ENCODE measurements at regions not wholly inside any gene's neighbourhood (a gene's known extent, or its start where the extent isn't known, plus 50 kb on each side); places are given as distances from the start of the nearest gene placed in this dataset.
"Not testable (repeated sequence)": the region's sequence is repeated elsewhere in the genome, so short reads cannot be mapped to it uniquely, and the experiment has no call there.

DNA sequence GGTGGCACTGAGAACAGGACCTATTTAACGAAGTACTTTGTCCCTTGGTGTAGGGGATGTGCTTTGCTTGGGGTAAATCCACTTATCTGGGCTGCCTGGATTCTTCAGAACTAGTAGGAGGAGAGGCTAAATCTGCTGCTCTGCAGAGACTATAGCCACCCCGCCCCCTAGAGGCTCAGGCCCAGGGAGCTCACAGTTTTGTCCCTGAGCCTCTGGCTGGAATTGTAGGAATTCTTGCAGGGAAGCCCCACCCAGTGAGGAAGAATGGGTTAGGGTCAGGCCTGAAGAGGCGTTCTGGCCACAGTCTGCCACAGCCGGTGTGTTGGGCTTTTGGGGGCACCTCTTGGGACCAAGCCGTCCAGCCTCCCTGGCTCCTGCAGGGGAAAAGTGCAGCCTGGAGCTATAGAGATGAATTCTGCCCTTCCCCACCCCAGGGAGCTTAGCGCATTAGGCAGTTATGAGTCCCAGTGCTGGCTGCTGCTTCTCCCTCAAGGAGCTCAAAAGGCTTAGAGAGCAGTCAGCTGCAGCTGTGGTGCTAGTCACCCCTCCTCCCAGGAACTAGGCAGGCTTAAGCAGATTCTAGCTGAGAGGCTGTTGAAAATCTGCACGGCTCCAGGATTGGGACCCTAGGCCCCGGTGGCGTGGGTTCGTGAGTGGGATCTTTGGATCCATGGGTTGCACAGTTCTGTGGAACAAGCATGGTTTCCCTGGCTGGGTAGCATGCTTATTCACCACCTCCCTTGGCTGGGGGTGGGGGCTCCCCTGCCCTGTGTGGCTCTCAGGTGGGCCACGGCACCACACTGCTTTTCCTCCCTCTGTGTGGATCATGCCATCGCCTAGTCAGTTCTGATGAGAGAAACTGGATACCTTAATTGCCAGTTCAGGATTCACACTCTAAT is 237.4 kb upstream of the TOM1L1 start:
- TF ChIP-seq, protein P1, sequence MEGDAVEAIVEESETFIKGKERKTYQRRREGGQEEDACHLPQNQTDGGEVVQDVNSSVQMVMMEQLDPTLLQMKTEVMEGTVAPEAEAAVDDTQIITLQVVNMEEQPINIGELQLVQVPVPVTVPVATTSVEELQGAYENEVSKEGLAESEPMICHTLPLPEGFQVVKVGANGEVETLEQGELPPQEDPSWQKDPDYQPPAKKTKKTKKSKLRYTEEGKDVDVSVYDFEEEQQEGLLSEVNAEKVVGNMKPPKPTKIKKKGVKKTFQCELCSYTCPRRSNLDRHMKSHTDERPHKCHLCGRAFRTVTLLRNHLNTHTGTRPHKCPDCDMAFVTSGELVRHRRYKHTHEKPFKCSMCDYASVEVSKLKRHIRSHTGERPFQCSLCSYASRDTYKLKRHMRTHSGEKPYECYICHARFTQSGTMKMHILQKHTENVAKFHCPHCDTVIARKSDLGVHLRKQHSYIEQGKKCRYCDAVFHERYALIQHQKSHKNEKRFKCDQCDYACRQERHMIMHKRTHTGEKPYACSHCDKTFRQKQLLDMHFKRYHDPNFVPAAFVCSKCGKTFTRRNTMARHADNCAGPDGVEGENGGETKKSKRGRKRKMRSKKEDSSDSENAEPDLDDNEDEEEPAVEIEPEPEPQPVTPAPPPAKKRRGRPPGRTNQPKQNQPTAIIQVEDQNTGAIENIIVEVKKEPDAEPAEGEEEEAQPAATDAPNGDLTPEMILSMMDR (IDR thresholded peaks at IDR 0.05; ENCODE audit: insufficient read depth, low read depth, low read length): no peak
- DNase-seq (ENCODE audit: low read depth): no peak
- H3K4me3 ChIP-seq (ENCODE audit: low read depth, low read length): no peak overlapping the region

GRCh38 chr17:54666559-54666958 is 234.1 kb upstream of the TOM1L1 start:
- no peak overlapping the region for H3K4me3 ChIP-seq (ENCODE audit: low read depth, low read length)
- TF ChIP-seq, protein P1 (IDR thresholded peaks at IDR 0.05; ENCODE audit: insufficient read depth, low read depth, low read length): no peak
- DNase-seq (ENCODE audit: low read depth): no peak

DNA sequence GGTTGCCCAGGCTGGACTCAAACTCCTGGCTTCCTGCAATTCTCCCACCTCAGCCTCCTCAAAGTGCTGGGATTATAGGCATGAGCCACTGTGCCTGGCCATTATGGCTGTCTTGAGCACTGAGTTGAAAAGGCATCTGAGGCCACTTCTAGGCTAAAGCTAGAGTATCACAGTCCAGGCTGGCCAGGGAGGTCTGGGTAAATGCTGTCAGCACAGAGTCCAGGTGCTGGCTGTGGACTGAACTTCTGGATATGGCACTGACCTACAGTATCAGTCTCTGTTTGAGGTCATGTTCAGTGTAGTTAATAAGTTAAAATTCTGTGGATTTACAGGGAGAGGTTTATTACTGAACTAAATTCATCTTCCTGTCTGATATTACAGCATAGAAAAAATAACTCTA is 222.5 kb upstream of the TOM1L1 start:
- TF ChIP-seq, protein P1 (IDR thresholded peaks at IDR 0.05; ENCODE audit: insufficient read depth, low read depth, low read length): no peak
- DNase-seq (ENCODE audit: low read depth): no peak
- H3K4me3 ChIP-seq (ENCODE audit: low read depth, low read length): no peak overlapping the region

DNA sequence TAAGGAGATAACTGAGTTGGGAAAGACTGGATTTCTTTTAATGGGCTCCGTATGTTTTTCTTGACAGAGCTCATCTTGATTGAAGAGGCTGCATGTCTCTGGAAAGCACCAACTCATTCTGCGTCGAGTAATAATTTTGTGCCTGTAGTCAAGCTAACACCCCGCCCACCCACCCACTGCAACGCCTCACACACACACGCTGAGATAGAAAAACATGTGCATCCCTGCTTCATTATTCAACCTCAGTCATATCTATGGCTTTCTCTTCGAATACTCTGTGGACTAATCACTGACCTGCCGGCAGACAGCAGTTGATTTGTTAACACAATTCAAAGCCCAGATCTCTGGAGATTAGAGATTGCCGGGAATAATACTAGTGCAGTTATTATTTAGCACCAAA is 220.2 kb upstream of the TOM1L1 start:
- TF ChIP-seq, protein P1 (IDR thresholded peaks at IDR 0.05; ENCODE audit: insufficient read depth, low read depth, low read length): no peak
- H3K4me3 ChIP-seq (ENCODE audit: low read depth, low read length): no peak overlapping the region
- no peak for DNase-seq (ENCODE audit: low read depth)

DNA sequence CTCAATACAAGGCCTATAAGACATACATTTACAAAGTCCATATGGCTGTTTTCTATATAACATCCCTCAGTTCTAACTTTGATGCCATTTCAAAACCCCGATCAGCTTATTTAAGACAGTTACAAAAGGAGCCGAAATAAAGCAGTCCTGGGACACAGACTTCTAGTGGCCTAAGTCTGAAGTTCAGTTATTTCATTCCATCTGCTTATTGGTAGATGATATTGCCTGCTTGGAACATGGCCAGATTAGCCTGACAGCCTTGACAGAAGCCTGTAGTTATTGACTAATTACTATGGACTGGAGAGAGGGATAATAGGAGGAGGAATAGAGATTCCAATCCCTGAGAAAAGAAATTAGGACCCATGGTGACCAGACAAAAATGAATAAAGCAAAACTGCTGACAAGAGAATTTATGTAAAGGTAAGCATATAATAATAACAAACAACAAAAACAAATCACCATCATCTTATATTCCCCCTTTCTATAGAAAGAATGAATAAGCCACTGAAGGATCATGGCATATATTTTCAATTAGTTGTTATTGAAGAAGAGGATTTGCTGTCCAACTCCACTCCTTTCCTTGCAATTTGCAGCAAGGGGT is 206.3 kb upstream of the TOM1L1 start:
- TF ChIP-seq, protein P1 (IDR thresholded peaks at IDR 0.05; ENCODE audit: insufficient read depth, low read depth, low read length): no peak
- no peak for DNase-seq (ENCODE audit: low read depth)
- H3K4me3 ChIP-seq (ENCODE audit: low read depth, low read length): no peak overlapping the region

DNA sequence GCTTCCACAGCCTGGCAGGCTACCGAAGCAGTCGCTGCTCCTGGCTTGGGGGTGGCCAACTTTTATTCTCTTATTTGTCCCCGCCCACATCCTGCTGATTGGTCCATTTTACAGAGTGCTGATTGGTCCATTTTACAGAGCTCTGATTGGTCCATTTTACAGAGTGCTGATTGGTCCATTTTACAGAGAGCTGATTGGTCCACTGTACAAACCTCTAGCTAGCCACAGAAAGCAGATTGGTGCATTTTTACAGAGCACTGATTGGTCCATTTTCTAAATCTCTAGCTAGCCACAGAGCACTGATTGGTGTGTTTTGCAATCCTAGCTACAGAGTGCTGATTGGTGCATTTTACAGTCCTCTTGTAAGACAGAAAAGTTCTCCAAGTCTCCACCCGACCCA is 187.9 kb upstream of the TOM1L1 start:
- H3K4me3 ChIP-seq (ENCODE audit: low read depth, low read length); DNase-seq (ENCODE audit: low read depth): not testable (repeated sequence)

GRCh38 chr17:54718286-54718685 is 182.4 kb upstream of the TOM1L1 start:
- no peak overlapping the region for H3K4me3 ChIP-seq (ENCODE audit: low read depth, low read length)
- DNase-seq (ENCODE audit: low read depth): no peak
- TF ChIP-seq, protein P1 (IDR thresholded peaks at IDR 0.05; ENCODE audit: insufficient read depth, low read depth, low read length): no peak
